NB4 (cell line): ENCODE measurements at regions not wholly inside any gene's neighbourhood (a gene's known extent, or its start where the extent isn't known, plus 50 kb on each side); places are given as distances from the start of the nearest gene placed in this dataset.

Experiments
- DNase-seq: peaks from one replicate; pipeline ENCODE4 v3.0.0; 2010; ENCODE audit warnings: low read depth
- H3K4me3 ChIP-seq: one replicate; pipeline ENCODE4 v1.5.1; 2011; ENCODE audit warnings: mild to moderate bottlenecking, low read depth, low read length, moderate library complexity
- CTCF ChIP-seq: IDR thresholded peaks from one replicate; pipeline ENCODE4 v1.5.1; 2012; ENCODE audit warnings: low read depth, low read length
- MAX ChIP-seq: IDR thresholded peaks from 2 replicates; pipeline ENCODE4 v1.6.1; 2011; ENCODE audit warnings: low read depth, low read length
- MYC ChIP-seq: IDR thresholded peaks from 2 replicates; pipeline ENCODE4 v1.6.1; 2011; ENCODE audit warnings: low read depth, low read length
- POLR2A ChIP-seq: IDR thresholded peaks from 2 replicates; pipeline ENCODE4 v1.6.1; 2011; ENCODE audit warnings: mild to moderate bottlenecking; ENCODE audit not compliant: insufficient read length; ENCODE audit errors: extremely low read depth

- TF ChIP-seq MYC = no peak
- H3K4me3 ChIP-seq = no peak overlapping the region
- no peak for DNase-seq
These were observed 275.9 kb downstream of the SLC16A7 start for GRCh38 chr12:59871779-59872178.

GRCh38 chr12:59873136-59873535, 277.3 kb downstream of the SLC16A7 start:
- TF ChIP-seq MAX = no peak
- TF ChIP-seq CTCF = no peak
- TF ChIP-seq MYC = no peak
- TF ChIP-seq POLR2A = no peak
- no peak overlapping the region for H3K4me3 ChIP-seq
- no peak for DNase-seq

DNA sequence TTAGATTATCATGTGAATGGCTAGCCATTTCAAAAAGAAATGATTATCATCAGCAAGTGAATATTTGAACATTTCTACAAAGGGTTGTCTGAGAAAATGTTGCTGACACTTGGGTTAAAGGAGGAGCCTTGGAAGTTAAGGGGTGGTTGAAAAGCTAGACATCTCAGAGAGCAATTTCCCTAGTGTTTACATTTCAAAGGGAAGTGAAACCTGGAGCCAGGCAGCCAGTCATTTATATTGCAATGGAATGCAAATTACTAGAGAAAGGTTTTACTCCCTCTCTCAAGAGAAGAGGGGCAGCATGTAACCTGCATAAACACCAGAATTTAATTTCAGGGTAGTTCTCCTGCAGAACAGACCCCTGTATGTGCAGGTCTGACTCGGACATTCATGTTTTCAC, 279.0 kb downstream of the SLC16A7 start:
- peak; percentile 5 for DNase-seq
- TF ChIP-seq MAX (no peak), MYC (no peak), POLR2A (no peak)
- H3K4me3 ChIP-seq = no peak overlapping the region

DNA sequence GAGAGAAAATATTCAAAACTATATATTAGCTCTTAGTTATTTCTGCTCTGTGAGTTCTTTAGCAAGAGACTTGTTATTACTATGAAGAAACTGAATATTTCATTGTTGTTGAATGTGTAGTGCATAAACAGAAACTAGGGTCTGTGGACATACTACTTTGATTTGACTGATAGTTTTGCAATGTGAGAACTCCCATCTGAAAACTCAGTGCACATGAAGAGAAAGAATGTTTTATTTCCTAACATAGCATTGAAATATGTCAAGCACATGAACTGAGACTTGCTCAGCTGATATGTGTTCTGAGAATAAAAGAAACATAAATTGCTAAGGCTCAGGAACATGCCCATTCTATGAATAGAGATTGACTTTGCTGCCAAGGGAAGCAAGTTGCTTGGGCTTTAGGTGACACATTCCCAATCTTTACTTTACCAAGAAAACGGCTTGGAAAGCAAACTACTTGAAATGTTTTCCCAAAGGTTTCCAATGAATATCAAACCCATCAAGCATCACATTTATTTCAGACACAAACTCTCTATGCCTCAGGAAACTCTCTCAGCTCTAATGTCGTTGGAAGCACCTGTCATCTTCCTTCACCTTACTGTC, 290.4 kb downstream of the SLC16A7 start:
- H3K4me3 ChIP-seq = no peak overlapping the region
- no peak for DNase-seq
- no peak for TF ChIP-seq MAX
- TF ChIP-seq CTCF = no peak
- no peak for TF ChIP-seq MYC
- TF ChIP-seq POLR2A = no peak

GRCh38 chr12:59887178-59887577, 291.3 kb downstream of the SLC16A7 start:
- TF ChIP-seq MAX (no peak), CTCF (no peak), MYC (no peak), POLR2A (no peak)
- no peak for DNase-seq
- H3K4me3 ChIP-seq = no peak overlapping the region

- TF ChIP-seq MYC = no peak
- TF ChIP-seq CTCF = no peak
- no peak for TF ChIP-seq POLR2A
- no peak for TF ChIP-seq MAX
- peak; percentile 31 for DNase-seq
- no peak overlapping the region for H3K4me3 ChIP-seq
These were observed 295.2 kb downstream of the SLC16A7 start for GRCh38 chr12:59890896-59891579.
